ENCODE measurements at regions not wholly inside any gene's neighbourhood (a gene's known extent, or its start where the extent isn't known, plus 50 kb on each side); places are given as distances from the start of the nearest gene placed in this dataset.

- no peak for TF ChIP-seq CTCF (IDR thresholded peaks at IDR 0.05; ENCODE audit: low read depth, low read length)
- Histone ChIP-seq H3K36me3 (no peaks in the 10 kb centered on the region), H3K27me3 (no peaks in the 10 kb centered on the region), H3K4me1 (ENCODE audit: low read depth) (no peaks in the 10 kb centered on the region), H3K27ac (no peak overlapping the region), H3K4me3 (no peak overlapping the region), H3K9me3 (ENCODE audit: low read depth) (no peaks in the 10 kb centered on the region)
- DNase-seq (ENCODE audit: low read depth in 1 of 2, low spot score in 1 of 2) = no peak
Observed at GRCh38 chr6:149181304-149181703, 136.2 kb upstream of the TAB2 start.

- Histone ChIP-seq H3K27ac (no peak overlapping the region), H3K9me3 (ENCODE audit: low read depth) (no peaks in the 10 kb centered on the region), H3K27me3 (no peaks in the 10 kb centered on the region), H3K4me3 (no peak overlapping the region), H3K36me3 (no peaks in the 10 kb centered on the region), H3K4me1 (ENCODE audit: low read depth) (no peaks in the 10 kb centered on the region)
- DNase-seq (ENCODE audit: low read depth in 1 of 2, low spot score in 1 of 2) = peak in 1 of 2 donors; percentile 44
- no peak for TF ChIP-seq CTCF (IDR thresholded peaks at IDR 0.05; ENCODE audit: low read depth, low read length)
Observed at GRCh38 chr6:149182262-149182661, 135.2 kb upstream of the TAB2 start.

- H3K27me3 ChIP-seq = no peaks in the 10 kb centered on the region
- H3K4me1 ChIP-seq (ENCODE audit: low read depth) = no peaks in the 10 kb centered on the region
- no peaks in the 10 kb centered on the region for H3K9me3 ChIP-seq (ENCODE audit: low read depth)
- H3K4me3 ChIP-seq = no peak overlapping the region
- no peak for DNase-seq (ENCODE audit: low read depth in 1 of 2, low spot score in 1 of 2)
- no peaks in the 10 kb centered on the region for H3K36me3 ChIP-seq
- TF ChIP-seq CTCF (IDR thresholded peaks at IDR 0.05; ENCODE audit: low read depth, low read length) = no peak
- no peak overlapping the region for H3K27ac ChIP-seq
Observed at GRCh38 chr6:149184523-149184922, 133.0 kb upstream of the TAB2 start.

- H3K9me3 ChIP-seq (ENCODE audit: low read depth) = no peaks in the 10 kb centered on the region
- H3K27me3 ChIP-seq = no peaks in the 10 kb centered on the region
- no peaks in the 10 kb centered on the region for H3K4me1 ChIP-seq (ENCODE audit: low read depth)
- H3K27ac ChIP-seq = no peak overlapping the region
- no peak for DNase-seq (ENCODE audit: low read depth in 1 of 2, low spot score in 1 of 2)
- no peaks in the 10 kb centered on the region for H3K36me3 ChIP-seq
- no peak overlapping the region for H3K4me3 ChIP-seq
- TF ChIP-seq CTCF (IDR thresholded peaks at IDR 0.05; ENCODE audit: low read depth, low read length) = no peak
Observed at GRCh38 chr6:149185799-149186357, 131.6 kb upstream of the TAB2 start.

GRCh38 chr6:149186873-149187272 lies 130.6 kb upstream of the TAB2 start:
- H3K4me3 ChIP-seq = no peak overlapping the region
- no peak for DNase-seq (ENCODE audit: low read depth in 1 of 2, low spot score in 1 of 2)
- no peak for TF ChIP-seq CTCF (IDR thresholded peaks at IDR 0.05; ENCODE audit: low read depth, low read length)
- H3K36me3 ChIP-seq = no peaks in the 10 kb centered on the region
- no peaks in the 10 kb centered on the region for H3K9me3 ChIP-seq (ENCODE audit: low read depth)
- H3K4me1 ChIP-seq (ENCODE audit: low read depth) = no peaks in the 10 kb centered on the region
- H3K27me3 ChIP-seq = no peaks in the 10 kb centered on the region
- no peak overlapping the region for H3K27ac ChIP-seq

Measured in cardiac muscle cell (in vitro differentiated cells and primary cell).